ENCODE measurements at regions not wholly inside any gene's neighbourhood (a gene's known extent, or its start where the extent isn't known, plus 50 kb on each side); places are given as distances from the start of the nearest gene placed in this dataset.

- no peak for DNase-seq
- Histone ChIP-seq H3K27me3 (replicated peaks in 1 of 7) (no peaks in the 10 kb centered on the region), H3K36me3 (no peaks in the 10 kb centered on the region), H3K9me3 (peaks cover 0 to 19% (median 7%) of the 10 kb centered on the region in 8 donors), H3K4me3 (no peak overlapping the region), H3K27ac (no peak overlapping the region), H3K4me1 (no peaks in the 10 kb centered on the region)
- intact Hi-C loops (cut with DNase I; ENCODE audit: low total_unique reads) = no loop called here
- 55 to 77% (median 73%) methylated on average over 2 of the region's 2 CpGs for WGBS, 5 donors
- TF ChIP-seq, protein P1, sequence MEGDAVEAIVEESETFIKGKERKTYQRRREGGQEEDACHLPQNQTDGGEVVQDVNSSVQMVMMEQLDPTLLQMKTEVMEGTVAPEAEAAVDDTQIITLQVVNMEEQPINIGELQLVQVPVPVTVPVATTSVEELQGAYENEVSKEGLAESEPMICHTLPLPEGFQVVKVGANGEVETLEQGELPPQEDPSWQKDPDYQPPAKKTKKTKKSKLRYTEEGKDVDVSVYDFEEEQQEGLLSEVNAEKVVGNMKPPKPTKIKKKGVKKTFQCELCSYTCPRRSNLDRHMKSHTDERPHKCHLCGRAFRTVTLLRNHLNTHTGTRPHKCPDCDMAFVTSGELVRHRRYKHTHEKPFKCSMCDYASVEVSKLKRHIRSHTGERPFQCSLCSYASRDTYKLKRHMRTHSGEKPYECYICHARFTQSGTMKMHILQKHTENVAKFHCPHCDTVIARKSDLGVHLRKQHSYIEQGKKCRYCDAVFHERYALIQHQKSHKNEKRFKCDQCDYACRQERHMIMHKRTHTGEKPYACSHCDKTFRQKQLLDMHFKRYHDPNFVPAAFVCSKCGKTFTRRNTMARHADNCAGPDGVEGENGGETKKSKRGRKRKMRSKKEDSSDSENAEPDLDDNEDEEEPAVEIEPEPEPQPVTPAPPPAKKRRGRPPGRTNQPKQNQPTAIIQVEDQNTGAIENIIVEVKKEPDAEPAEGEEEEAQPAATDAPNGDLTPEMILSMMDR (IDR thresholded peaks at IDR 0.05 in 8 of 11, conservative IDR thresholded peaks at IDR 0.05 in 3 of 11) = no peak
- TF ChIP-seq POLR2AphosphoS5 (IDR thresholded peaks at IDR 0.05) (no peak), POLR2A (IDR thresholded peaks at IDR 0.05) (no peak)
Observed at GRCh38 chr4:58192217-58192616, 1082.0 kb upstream of the IGFBP7 start.

GRCh38 chr4:58191109-58191508, 1080.9 kb upstream of the IGFBP7 start:
- no peak for TF ChIP-seq POLR2AphosphoS5 (IDR thresholded peaks at IDR 0.05)
- TF ChIP-seq, protein P1 (IDR thresholded peaks at IDR 0.05 in 8 of 11, conservative IDR thresholded peaks at IDR 0.05 in 3 of 11) = no peak
- TF ChIP-seq POLR2A (IDR thresholded peaks at IDR 0.05) = no peak
- H3K4me1 ChIP-seq = no peaks in the 10 kb centered on the region
- intact Hi-C loops (cut with DNase I; ENCODE audit: low total_unique reads) = no loop called here
- WGBS, 5 donors = 73 to 84% (median 79%) methylated on average over 5 of the region's 5 CpGs
- H3K27me3 ChIP-seq (replicated peaks in 1 of 7) = no peaks in the 10 kb centered on the region
- no peak overlapping the region for H3K4me3 ChIP-seq
- H3K36me3 ChIP-seq = no peaks in the 10 kb centered on the region
- H3K9me3 ChIP-seq = peaks cover 0 to 21% (median 8%) of the 10 kb centered on the region in 8 donors
- DNase-seq = no peak
- H3K27ac ChIP-seq = no peak overlapping the region

- H3K9me3 ChIP-seq = peaks cover 0 to 32% (median 19%) of the 10 kb centered on the region in 8 donors
- DNase-seq = no peak
- H3K4me3 ChIP-seq = no peak overlapping the region
- TF ChIP-seq, protein P1 (IDR thresholded peaks at IDR 0.05 in 8 of 11, conservative IDR thresholded peaks at IDR 0.05 in 3 of 11) = no peak
- TF ChIP-seq POLR2A (IDR thresholded peaks at IDR 0.05) (no peak), POLR2AphosphoS5 (IDR thresholded peaks at IDR 0.05) (no peak)
- no peaks in the 10 kb centered on the region for H3K27me3 ChIP-seq (replicated peaks in 1 of 7)
- no peak overlapping the region for H3K27ac ChIP-seq
- no peaks in the 10 kb centered on the region for H3K4me1 ChIP-seq
- intact Hi-C loops (cut with DNase I; ENCODE audit: low total_unique reads) = no loop called here
- no peaks in the 10 kb centered on the region for H3K36me3 ChIP-seq
- WGBS, 5 donors = 71 to 83% (median 78%) methylated on average over 4 of the region's 4 CpGs
Observed at GRCh38 chr4:58188316-58188715, 1078.1 kb upstream of the IGFBP7 start.

GRCh38 chr4:58175024-58175423, 1064.8 kb upstream of the IGFBP7 start:
- Histone ChIP-seq H3K9me3 (peaks cover 0 to 5% (median 0%) of the 10 kb centered on the region in 8 donors), H3K4me1 (no peaks in the 10 kb centered on the region), H3K4me3 (no peak overlapping the region), H3K27ac (no peak overlapping the region), H3K27me3 (replicated peaks in 1 of 7) (no peaks in the 10 kb centered on the region), H3K36me3 (no peaks in the 10 kb centered on the region)
- intact Hi-C loops (cut with DNase I; ENCODE audit: low total_unique reads) = no loop called here
- 87 to 91% (median 88%) methylated on average over 2 of the region's 2 CpGs for WGBS, 5 donors
- DNase-seq = no peak
- TF ChIP-seq, protein P1 (IDR thresholded peaks at IDR 0.05 in 8 of 11, conservative IDR thresholded peaks at IDR 0.05 in 3 of 11) = no peak
- TF ChIP-seq POLR2AphosphoS5 (IDR thresholded peaks at IDR 0.05) (no peak), POLR2A (IDR thresholded peaks at IDR 0.05) (no peak)

Data from spleen (tissue), 11 donors.